HepG2 (cell line): ENCODE measurements at regions not wholly inside any gene's neighbourhood (a gene's known extent, or its start where the extent isn't known, plus 50 kb on each side); places are given as distances from the start of the nearest gene placed in this dataset.

Experiments
- ATAC-seq: fragments of 200-7000 bp; cut with Tn5 transposase; 3 replicates; pipeline ENCODE4 v1.9.1; 2020; ENCODE audit warnings: mild to moderate bottlenecking, moderate library complexity
- BruUV-seq: library from RNA; stranded (reverse); fragments of 400-500 nt; replicated peaks from 2 replicates; lab custom pipeline; 2021; lab: Mats Ljungman, UMichigan
- CTCF ChIA-PET: fragments of 300-600 bp; formaldehyde crosslinking; extraction: SDS; loops from one replicate; lab custom pipeline; 2021; ENCODE audit warnings: low total read pairs, inconsistent platforms, low intra/inter-chr PET ratio; lab: Yijun Ruan, JAX
- POLR2A ChIA-PET: fragments of 350-600 bp; sonication (Branson Sonifier 250); formaldehyde crosslinking; loops from one replicate; lab custom pipeline; 2020; ENCODE audit warnings: antibody characterized with exemption, inconsistent platforms; lab: Yijun Ruan, JAX
- DNase-seq: peaks from one replicate; pipeline ENCODE4 v3.0.0-alpha.2; 2015; ENCODE audit warnings: low spot score
- FAIRE-seq: peaks from 3 replicates; lab custom pipeline; 2011; peaks lifted over from hg19 to GRCh38; lab: Jason Lieb, UNC
- H2AFZ ChIP-seq: one replicate; pipeline ENCODE4 v1.6.1; 2011; ENCODE audit warnings: low read length, inconsistent platforms
- H3K27ac ChIP-seq: fragments of 300-600 bp; 3 replicates; pipeline ENCODE4 v1.8.0; 2011; ENCODE audit warnings: mixed run types, mild to moderate bottlenecking, mixed read lengths, low read length, inconsistent platforms; ENCODE audit not compliant: insufficient read depth; ENCODE audit errors: extremely low read length
- H3K27me3 ChIP-seq, 2 experiments: fragments of 200-600 bp in 1 of 2; 2 replicates in 1 of 2; 3 replicates in 1 of 2; pipeline versions ENCODE4 v1.6.0 to v1.8.0; 2011; ENCODE audit warnings: low read length in 2 of 2, mild to moderate bottlenecking in 2 of 2, moderate library complexity in 2 of 2, inconsistent platforms in 1 of 2; ENCODE audit not compliant: insufficient read depth in 2 of 2, control insufficient read depth in 1 of 2
- H3K36me3 ChIP-seq, 2 experiments: fragments of 200-600 bp in 1 of 2; replicated peaks in 1 of 2; 2 replicates in 1 of 2; 3 replicates in 1 of 2; pipeline versions ENCODE4 v1.5.1 to v1.8.0; 2011; ENCODE audit warnings: low read length in 2 of 2, inconsistent platforms in 1 of 2; ENCODE audit not compliant: insufficient read depth in 2 of 2, control insufficient read depth in 1 of 2
- H3K4me1 ChIP-seq: 2 replicates; pipeline ENCODE4 v1.5.1; 2012; ENCODE audit warnings: low read length, inconsistent platforms; ENCODE audit not compliant: insufficient read depth
- H3K4me2 ChIP-seq: 2 replicates; pipeline ENCODE4 v1.6.0; 2011; ENCODE audit warnings: low read depth, low read length, inconsistent platforms
- H3K4me3 ChIP-seq, 3 experiments: fragments of 200-600 bp in 1 of 3; sonication (generic), shearing (Covaris generic) in 1 of 3; replicated peaks in 1 of 3; 2 replicates each; pipeline ENCODE4 v1.5.1; 2011 to 2016; ENCODE audit warnings: low read length in 3 of 3, inconsistent platforms in 2 of 3, low read depth in 2 of 3, mild to moderate bottlenecking in 2 of 3, control low read depth in 1 of 3, mixed read lengths in 1 of 3; ENCODE audit not compliant: insufficient read depth in 1 of 3
- H3K79me2 ChIP-seq: one replicate; pipeline ENCODE4 v1.6.1; 2011; ENCODE audit warnings: low read length, inconsistent platforms; ENCODE audit not compliant: insufficient read depth
- H3K9ac ChIP-seq: 2 replicates; pipeline ENCODE4 v1.6.0; 2011; ENCODE audit warnings: mild to moderate bottlenecking, low read depth, low read length, inconsistent platforms; ENCODE audit not compliant: insufficient read depth
- H3K9me3 ChIP-seq: 2 replicates; pipeline ENCODE4 v1.5.1; 2012; ENCODE audit warnings: mild to moderate bottlenecking, low read length
- H4K20me1 ChIP-seq: 2 replicates; pipeline ENCODE4 v1.6.0; 2011; ENCODE audit warnings: inconsistent platforms, mild to moderate bottlenecking, low read length, moderate library complexity; ENCODE audit not compliant: insufficient read depth
- GATAD1 ChIP-seq: IDR thresholded peaks from 2 replicates; pipeline ENCODE4 v1.6.1; 2016; ENCODE audit warnings: missing genetic modification reagents, missing compliant biosample characterization
- HINFP ChIP-seq: sonication (generic); formaldehyde crosslinking; IDR thresholded peaks from 2 replicates; pipeline ENCODE4 v1.4.0; 2020; ENCODE audit warnings: low read depth, mild to moderate bottlenecking, missing genetic modification reagents
- NFE2 ChIP-seq: sonication (generic); formaldehyde crosslinking; IDR thresholded peaks from 2 replicates; pipeline ENCODE4 v1.4.0; 2020; ENCODE audit warnings: missing genetic modification reagents
- PHF20 ChIP-seq: sonication (generic); formaldehyde crosslinking; IDR thresholded peaks from 2 replicates; pipeline ENCODE4 v1.5.0; 2020; ENCODE audit warnings: mild to moderate bottlenecking, missing genetic modification reagents
- SAFB2 ChIP-seq: sonication (generic); formaldehyde crosslinking; IDR thresholded peaks from 2 replicates; pipeline ENCODE4 v1.5.1; 2020; ENCODE audit warnings: missing genetic modification reagents, low read depth, mild to moderate bottlenecking, borderline replicate concordance
- SOX13 ChIP-seq, 3 experiments: fragments of 450-650 bp in 1 of 3; sonication (generic) in 1 of 3; formaldehyde crosslinking in 1 of 3; IDR thresholded peaks in 2 of 3; conservative IDR thresholded peaks in 1 of 3; 2 replicates each; pipeline versions ENCODE4 v1.5.0 to v1.6.1; 2016 to 2020; ENCODE audit warnings: antibody characterized with exemption in 1 of 3, mild to moderate bottlenecking in 1 of 3, missing compliant biosample characterization in 1 of 3, missing genetic modification reagents in 1 of 3, moderate library complexity in 1 of 3
- SP5 ChIP-seq: IDR thresholded peaks from 2 replicates; pipeline ENCODE4 v1.6.1; 2016; ENCODE audit warnings: low read depth, borderline replicate concordance
- ZFYVE20 ChIP-seq: sonication (generic); formaldehyde crosslinking; IDR thresholded peaks from 2 replicates; pipeline ENCODE4 v1.8.0; 2023; ENCODE audit warnings: low read depth, mild to moderate bottlenecking, moderate library complexity, missing genetic modification reagents, borderline replicate concordance
- ZGPAT ChIP-seq: IDR thresholded peaks from 2 replicates; pipeline ENCODE4 v1.6.1; 2016; ENCODE audit warnings: mild to moderate bottlenecking
- ZNF260 ChIP-seq: sonication (generic); formaldehyde crosslinking; IDR thresholded peaks from 2 replicates; pipeline ENCODE4 v1.4.0; 2020; ENCODE audit warnings: missing genetic modification reagents, low read depth, mild to moderate bottlenecking, borderline replicate concordance
- ZNF562 ChIP-seq: sonication (generic); formaldehyde crosslinking; IDR thresholded peaks from 2 replicates; pipeline ENCODE4 v1.8.0; 2022; ENCODE audit warnings: missing genetic modification reagents, borderline replicate concordance
- ZXDC ChIP-seq: sonication (generic); formaldehyde crosslinking; IDR thresholded peaks from 2 replicates; pipeline ENCODE4 v1.5.0; 2020; ENCODE audit warnings: mild to moderate bottlenecking, missing genetic modification reagents
- WGBS: methylation state at CpG from one replicate; pipeline ENCODE4 v1.1.6; 2017; ENCODE audit warnings: low lambda C conversion rate; 5-methylcytosine and 5-hydroxymethylcytosine counted together
- in situ Hi-C: cut with HindIII; loops from 2 replicates; pipeline ENCODE4 v1.10.0; 2017; ENCODE audit warnings: low pct_unique_long_range_greater_than_20kb; ENCODE audit not compliant: extremely low pct_ligation_motif_present
- intact Hi-C: fragments of 100-400 bp; cut with micrococcal nuclease; formaldehyde crosslinking; loops from one replicate; pipeline ENCODE4 v1.10.0; 2022; ENCODE audit not compliant: unreplicated experiment

GRCh38 chrX:3522101-3522650 is 175.7 kb upstream of the MXRA5 start (continued):
- no peak for TF ChIP-seq ZXDC (CRISPR knock-in tag)
- no peak for TF ChIP-seq SAFB2 (CRISPR knock-in tag)
- no peak for TF ChIP-seq ZNF260 (CRISPR knock-in tag)
- TF ChIP-seq SOX13 (IDR thresholded peaks at IDR 0.05), result no peak
- no peak for TF ChIP-seq SOX13 (CRISPR knock-in tag; conservative IDR thresholded peaks at IDR 0.05 in 1 of 2, IDR thresholded peaks at IDR 0.05 in 1 of 2)
- TF ChIP-seq SP5 (CRISPR knock-in tag), result no peak
- TF ChIP-seq NFE2 (CRISPR knock-in tag), result no peak
- no peak for TF ChIP-seq HINFP (CRISPR knock-in tag)
- no peak for TF ChIP-seq ZNF562 (CRISPR knock-in tag)

GRCh38 chrX:3521396-3521795 is 174.9 kb upstream of the MXRA5 start:
- DNase-seq (no peak), ATAC-seq (no peak), FAIRE-seq (no peak)
- POLR2A ChIA-PET, result no interaction called here
- Histone ChIP-seq H3K9me3 (no peaks in the 10 kb centered on the region), H3K27me3 (no peaks in the 10 kb centered on the region), H3K9ac (no peak overlapping the region), H3K4me1 (no peaks in the 10 kb centered on the region), H3K4me3 (no peak overlapping the region), H4K20me1 (no peaks in the 10 kb centered on the region), H3K36me3 (no peaks in the 10 kb centered on the region), H3K27ac (no peak overlapping the region), H2AFZ (no peak overlapping the region), H3K79me2 (no peaks in the 10 kb centered on the region), H3K4me2 (no peak overlapping the region)
- 0% methylated on average over 3 of the region's 3 CpGs for WGBS
- no TSS peak for BruUV-seq
- CTCF ChIA-PET, result no interaction called here
- in situ Hi-C loops, result no loop called here
- intact Hi-C loops, result no loop called here
- no peak for TF ChIP-seq ZFYVE20 (CRISPR knock-in tag)
- TF ChIP-seq GATAD1 (CRISPR knock-in tag), result no peak
- TF ChIP-seq PHF20 (CRISPR knock-in tag), result no peak
- TF ChIP-seq ZGPAT (CRISPR knock-in tag), result no peak
